Natural killer cell (primary cell): ENCODE measurements at regions not wholly inside any gene's neighbourhood (a gene's known extent, or its start where the extent isn't known, plus 50 kb on each side); places are given as distances from the start of the nearest gene placed in this dataset.

Experiments
- ATAC-seq, 3 donors: fragments of 150-1000 bp in 2 of 3; fragments of 200-7000 bp in 1 of 3; cut with Tn5 transposase; 1 replicate in 1 of 3; 2 replicates in 2 of 3; pipeline ENCODE4 v1.10.0; 2021; ENCODE audit warnings: mild to moderate bottlenecking in 2 of 3, moderate library complexity in 2 of 3
- DNase-seq, 2 donors: peaks; one replicate each; pipeline versions ENCODE4 v3.0.0 to v3.0.0-alpha.2; 2013 to 2021; ENCODE audit warnings: mixed read lengths in 1 of 2
- H3K27ac ChIP-seq: one replicate; pipeline ENCODE4 v1.5.1; 2013; ENCODE audit warnings: mild to moderate bottlenecking, low read length
- H3K27me3 ChIP-seq: one replicate; pipeline ENCODE4 v1.6.1; 2013; ENCODE audit warnings: low read length; ENCODE audit not compliant: control insufficient read depth, insufficient read depth
- H3K36me3 ChIP-seq: one replicate; pipeline ENCODE4 v1.6.1; 2013; ENCODE audit warnings: low read length; ENCODE audit not compliant: control insufficient read depth, insufficient read depth
- H3K4me1 ChIP-seq: one replicate; pipeline ENCODE4 v1.6.1; 2013; ENCODE audit warnings: low read length; ENCODE audit not compliant: control insufficient read depth, insufficient read depth
- H3K4me3 ChIP-seq: one replicate; pipeline ENCODE4 v1.5.1; 2013; ENCODE audit warnings: low read length
- H3K9me3 ChIP-seq: one replicate; pipeline ENCODE4 v1.6.1; 2013; ENCODE audit warnings: low read length; ENCODE audit not compliant: control insufficient read depth, insufficient read depth
- H3K27ac Mint-ChIP-seq, 2 donors: one replicate each; pipeline ENCODE4 v1.8.0; 2022; ENCODE audit warnings: mild to moderate bottlenecking in 2 of 2, mixed read lengths in 2 of 2, moderate library complexity in 1 of 2
- H3K27me3 Mint-ChIP-seq, 2 donors: one replicate each; pipeline ENCODE4 v1.8.0; 2022; ENCODE audit warnings: low read depth in 2 of 2, mixed read lengths in 2 of 2
- H3K36me3 Mint-ChIP-seq: one replicate; pipeline ENCODE4 v1.8.0; 2022; ENCODE audit warnings: mixed read lengths
- H3K4me1 Mint-ChIP-seq, 2 donors: one replicate each; pipeline ENCODE4 v1.8.0; 2022; ENCODE audit warnings: mixed read lengths in 2 of 2
- H3K4me3 Mint-ChIP-seq: one replicate; pipeline ENCODE4 v1.8.0; 2022; ENCODE audit warnings: mild to moderate bottlenecking, moderate library complexity, mixed read lengths
- H3K9me3 Mint-ChIP-seq, 2 donors: one replicate each; pipeline ENCODE4 v1.8.0; 2022; ENCODE audit warnings: mixed read lengths in 2 of 2
- CTCF ChIP-seq: fragments of 200-600 bp; IDR thresholded peaks from one replicate; pipeline ENCODE4 v1.8.0; 2022; ENCODE audit warnings: antibody characterized with exemption
- WGBS: methylation state at CpG from one replicate; pipeline ENCODE4 v1.1.7; 2013; ENCODE audit warnings: missing lambda C conversion rate; ENCODE audit not compliant: insufficient coverage; 5-methylcytosine and 5-hydroxymethylcytosine counted together
- intact Hi-C: fragments of 100-400 bp; cut with micrococcal nuclease; formaldehyde crosslinking; loops from one replicate; pipeline ENCODE4 v1.14.2; 2022

- DNase-seq (no peak), ATAC-seq (no peak)
- no peaks in the 10 kb centered on the region for H3K4me1 ChIP-seq
- no peaks in the 10 kb centered on the region for H3K36me3 Mint-ChIP-seq
- H3K27ac Mint-ChIP-seq = no peak overlapping the region
- H3K4me3 ChIP-seq = no peak overlapping the region
- no peaks in the 10 kb centered on the region for H3K9me3 ChIP-seq
- no peaks in the 10 kb centered on the region for H3K4me1 Mint-ChIP-seq
- H3K27me3 ChIP-seq = no peaks in the 10 kb centered on the region
- H3K27me3 Mint-ChIP-seq = peaks cover 15% of the 10 kb centered on the region in 2 donors
- H3K36me3 ChIP-seq = no peaks in the 10 kb centered on the region
- no peak overlapping the region for H3K4me3 Mint-ChIP-seq
- no peak for TF ChIP-seq CTCF
- no peaks in the 10 kb centered on the region for H3K9me3 Mint-ChIP-seq
- intact Hi-C loops = no loop called here
- no peak overlapping the region for H3K27ac ChIP-seq
These were observed 56.5 kb upstream of the PLEKHG1 start for GRCh38 chr6:150543178-150543577.

GRCh38 chr6:150544793-150545192, 54.9 kb upstream of the PLEKHG1 start:
- DNase-seq (no peak), ATAC-seq (no peak)
- no peaks in the 10 kb centered on the region for H3K4me1 Mint-ChIP-seq
- H3K27ac Mint-ChIP-seq = no peak overlapping the region
- no peak overlapping the region for H3K27ac ChIP-seq
- no peak overlapping the region for H3K4me3 ChIP-seq
- H3K4me1 ChIP-seq = no peaks in the 10 kb centered on the region
- no peak for TF ChIP-seq CTCF
- intact Hi-C loops = no loop called here
- H3K9me3 Mint-ChIP-seq = no peaks in the 10 kb centered on the region
- no peak overlapping the region for H3K4me3 Mint-ChIP-seq
- WGBS = 83% methylated on average over 1 of the region's 2 CpGs
- H3K36me3 Mint-ChIP-seq = no peaks in the 10 kb centered on the region
- H3K27me3 ChIP-seq = no peaks in the 10 kb centered on the region
- H3K9me3 ChIP-seq = no peaks in the 10 kb centered on the region
- H3K36me3 ChIP-seq = no peaks in the 10 kb centered on the region
- peaks cover 8% of the 10 kb centered on the region in 2 donors for H3K27me3 Mint-ChIP-seq

- no peak for TF ChIP-seq CTCF
- 45% methylated on average over 6 of the region's 7 CpGs for WGBS
- Mint-ChIP-seq H3K4me3 (no peak overlapping the region), H3K4me1 (no peaks in the 10 kb centered on the region), H3K36me3 (no peaks in the 10 kb centered on the region), H3K9me3 (no peaks in the 10 kb centered on the region), H3K27me3 (peaks cover 8 to 11% of the 10 kb centered on the region in 2 donors), H3K27ac (no peak overlapping the region)
- H3K27me3 ChIP-seq = no peaks in the 10 kb centered on the region
- intact Hi-C loops = no loop called here
- DNase-seq = no peak
- ATAC-seq = no peak
- no peaks in the 10 kb centered on the region for H3K36me3 ChIP-seq
- no peak overlapping the region for H3K4me3 ChIP-seq
- H3K27ac ChIP-seq = no peak overlapping the region
- H3K9me3 ChIP-seq = no peaks in the 10 kb centered on the region
- no peaks in the 10 kb centered on the region for H3K4me1 ChIP-seq
These were observed 53.2 kb upstream of the PLEKHG1 start for GRCh38 chr6:150546457-150546856.

GRCh38 chr6:150547502-150548222, 52.0 kb upstream of the PLEKHG1 start:
- Mint-ChIP-seq H3K9me3 (no peaks in the 10 kb centered on the region), H3K36me3 (no peaks in the 10 kb centered on the region), H3K27ac (no peak overlapping the region), H3K4me1 (no peaks in the 10 kb centered on the region), H3K4me3 (no peak overlapping the region), H3K27me3 (peaks cover 8 to 11% of the 10 kb centered on the region in 2 donors)
- WGBS = 83% methylated on average over 11 of the region's 11 CpGs
- H3K4me3 ChIP-seq = no peak overlapping the region
- no peaks in the 10 kb centered on the region for H3K9me3 ChIP-seq
- ATAC-seq (no peak), DNase-seq (no peak)
- intact Hi-C loops = no loop called here
- H3K27ac ChIP-seq = no peak overlapping the region
- TF ChIP-seq CTCF = no peak
- no peaks in the 10 kb centered on the region for H3K4me1 ChIP-seq
- no peaks in the 10 kb centered on the region for H3K36me3 ChIP-seq
- H3K27me3 ChIP-seq = no peaks in the 10 kb centered on the region
